Activated CD4-positive, alpha-beta T cell treated with anti-CD3 and anti-CD28 coated beads, Interleukin-2, Interleukin-6, amounts not matched to agents 100 ng/mL and 50 ng/mL, durations not matched to agents 16 hours and 8 hours (primary cell): ENCODE measurements at regions not wholly inside any gene's neighbourhood (a gene's known extent, or its start where the extent isn't known, plus 50 kb on each side); places are given as distances from the start of the nearest gene placed in this dataset.
"Not testable (repeated sequence)": the region's sequence is repeated elsewhere in the genome, so short reads cannot be mapped to it uniquely, and the experiment has no call there.

Source experiments
- DNase-seq: peaks from one replicate; pipeline ENCODE4 v3.0.0-alpha.2; 2020

- no peak for DNase-seq
Measured at GRCh38 chr5:52623291-52623690, 164.4 kb upstream of the ITGA1 start.

- no peak for DNase-seq
Measured at GRCh38 chr5:52624291-52624690, 163.4 kb upstream of the ITGA1 start.

- DNase-seq = no peak
Measured at GRCh38 chr5:52626312-52626711, 161.4 kb upstream of the ITGA1 start.

- no peak for DNase-seq
Measured at GRCh38 chr5:52627740-52628139, 160.0 kb upstream of the ITGA1 start.

GRCh38 chr5:52632281-52632680 lies 155.4 kb upstream of the ITGA1 start:
- DNase-seq = no peak

- not testable (repeated sequence) for DNase-seq
Measured at GRCh38 chr5:52634171-52634570, 153.5 kb upstream of the ITGA1 start.

GRCh38 chr5:52638732-52639131 lies 149.0 kb upstream of the ITGA1 start:
- DNase-seq = no peak

- DNase-seq = no peak
Measured at GRCh38 chr5:52648726-52649125, 139.0 kb upstream of the ITGA1 start.

- DNase-seq = no peak
Measured at GRCh38 chr5:52655163-52655562, 132.6 kb upstream of the ITGA1 start.

GRCh38 chr5:52656569-52657246 lies 131.0 kb upstream of the ITGA1 start:
- no peak for DNase-seq

- peak; percentile 46 for DNase-seq
Measured at GRCh38 chr5:52657247-52657645, 130.5 kb upstream of the ITGA1 start.

GRCh38 chr5:52658246-52658645 lies 129.5 kb upstream of the ITGA1 start:
- no peak for DNase-seq

GRCh38 chr5:52660621-52661020 lies 127.1 kb upstream of the ITGA1 start:
- DNase-seq = no peak

- no peak for DNase-seq
Measured at GRCh38 chr5:52661903-52662595, 125.7 kb upstream of the ITGA1 start.

- no peak for DNase-seq
Measured at GRCh38 chr5:52665559-52665958, 122.2 kb upstream of the ITGA1 start.

- DNase-seq = no peak
Measured at GRCh38 chr5:52668139-52668538, 119.6 kb upstream of the ITGA1 start.

GRCh38 chr5:52668544-52669185 lies 119.1 kb upstream of the ITGA1 start:
- no peak for DNase-seq

- no peak for DNase-seq
Measured at GRCh38 chr5:52672459-52672858, 115.3 kb upstream of the ITGA1 start.

GRCh38 chr5:52673495-52673894 lies 114.2 kb upstream of the ITGA1 start:
- DNase-seq = no peak

- no peak for DNase-seq
Measured at GRCh38 chr5:52674815-52675545, 112.7 kb upstream of the ITGA1 start.

- DNase-seq = no peak
Measured at GRCh38 chr5:52682492-52682891, 105.2 kb upstream of the ITGA1 start.

GRCh38 chr5:52684051-52684450 lies 103.7 kb upstream of the ITGA1 start:
- DNase-seq = no peak

- DNase-seq = no peak
Measured at GRCh38 chr5:52685566-52685965, 102.2 kb upstream of the ITGA1 start.

- no peak for DNase-seq
Measured at GRCh38 chr5:52685971-52686370, 101.7 kb upstream of the ITGA1 start.
